VCaP (cell line): ENCODE measurements at regions not wholly inside any gene's neighbourhood (a gene's known extent, or its start where the extent isn't known, plus 50 kb on each side); places are given as distances from the start of the nearest gene placed in this dataset.

ENCODE experiments used
- H3K27ac ChIP-seq: fragments of 450-650 bp; 2 replicates; pipeline ENCODE4 v1.5.1; 2017
- CTCF ChIP-seq: fragments of 450-650 bp; conservative IDR thresholded peaks from 2 replicates; pipeline ENCODE4 v1.5.1; 2017; ENCODE audit warnings: mild to moderate bottlenecking, moderate library complexity

- H3K27ac ChIP-seq: no peak overlapping the region
- TF ChIP-seq CTCF: no peak
These were observed 296.8 kb upstream of the RSPO3 start for GRCh38 chr6:126821706-126822105.

- H3K27ac ChIP-seq: no peak overlapping the region
- no peak for TF ChIP-seq CTCF
These were observed 294.2 kb upstream of the RSPO3 start for GRCh38 chr6:126824226-126824625.

GRCh38 chr6:126824815-126825214 is 293.7 kb upstream of the RSPO3 start:
- H3K27ac ChIP-seq: no peak overlapping the region
- TF ChIP-seq CTCF: no peak

GRCh38 chr6:126826166-126826714 is 292.2 kb upstream of the RSPO3 start:
- no peak overlapping the region for H3K27ac ChIP-seq
- no peak for TF ChIP-seq CTCF

- no peak for TF ChIP-seq CTCF
- H3K27ac ChIP-seq: no peak overlapping the region
These were observed 287.0 kb upstream of the RSPO3 start for GRCh38 chr6:126831461-126831860.

GRCh38 chr6:126842769-126843168 is 275.7 kb upstream of the RSPO3 start:
- no peak for TF ChIP-seq CTCF
- H3K27ac ChIP-seq: no peak overlapping the region

- TF ChIP-seq CTCF: no peak
- H3K27ac ChIP-seq: no peak overlapping the region
These were observed 270.4 kb upstream of the RSPO3 start for GRCh38 chr6:126848119-126848518.
